Endothelial cell (in vitro differentiated cells): ENCODE measurements at regions not wholly inside any gene's neighbourhood (a gene's known extent, or its start where the extent isn't known, plus 50 kb on each side); places are given as distances from the start of the nearest gene placed in this dataset.

Source experiments
- DNase-seq: peaks from one replicate; pipeline ENCODE4 v3.0.0; 2021; ENCODE audit warnings: low spot score
- H3K27ac Mint-ChIP-seq: one replicate; pipeline ENCODE4 v1.8.0; 2021; ENCODE audit warnings: mixed read lengths, inconsistent platforms; ENCODE audit not compliant: unreplicated experiment
- H3K27me3 Mint-ChIP-seq: one replicate; pipeline ENCODE4 v1.8.0; 2021; ENCODE audit warnings: mild to moderate bottlenecking, moderate library complexity, mixed read lengths, inconsistent platforms; ENCODE audit not compliant: unreplicated experiment
- H3K36me3 Mint-ChIP-seq: one replicate; pipeline ENCODE4 v1.8.0; 2021; ENCODE audit warnings: mild to moderate bottlenecking, low read depth, mixed read lengths, inconsistent platforms; ENCODE audit not compliant: unreplicated experiment
- H3K4me1 Mint-ChIP-seq: one replicate; pipeline ENCODE4 v1.8.0; 2021; ENCODE audit warnings: mild to moderate bottlenecking, mixed read lengths, inconsistent platforms; ENCODE audit not compliant: unreplicated experiment
- H3K4me3 Mint-ChIP-seq: one replicate; pipeline ENCODE4 v1.8.0; 2021; ENCODE audit warnings: mild to moderate bottlenecking, mixed read lengths, inconsistent platforms; ENCODE audit not compliant: unreplicated experiment
- H3K9me3 Mint-ChIP-seq: one replicate; pipeline ENCODE4 v1.8.0; 2021; ENCODE audit warnings: mixed read lengths, inconsistent platforms; ENCODE audit not compliant: unreplicated experiment
- TF ChIP-seq, protein P1 (sequence below): fragments of 200-600 bp; sonication (generic); IDR thresholded peaks from one replicate; pipeline ENCODE4 v1.5.0; 2021; ENCODE audit warnings: antibody characterized with exemption; ENCODE audit not compliant: unreplicated experiment

- TF ChIP-seq, protein P1, sequence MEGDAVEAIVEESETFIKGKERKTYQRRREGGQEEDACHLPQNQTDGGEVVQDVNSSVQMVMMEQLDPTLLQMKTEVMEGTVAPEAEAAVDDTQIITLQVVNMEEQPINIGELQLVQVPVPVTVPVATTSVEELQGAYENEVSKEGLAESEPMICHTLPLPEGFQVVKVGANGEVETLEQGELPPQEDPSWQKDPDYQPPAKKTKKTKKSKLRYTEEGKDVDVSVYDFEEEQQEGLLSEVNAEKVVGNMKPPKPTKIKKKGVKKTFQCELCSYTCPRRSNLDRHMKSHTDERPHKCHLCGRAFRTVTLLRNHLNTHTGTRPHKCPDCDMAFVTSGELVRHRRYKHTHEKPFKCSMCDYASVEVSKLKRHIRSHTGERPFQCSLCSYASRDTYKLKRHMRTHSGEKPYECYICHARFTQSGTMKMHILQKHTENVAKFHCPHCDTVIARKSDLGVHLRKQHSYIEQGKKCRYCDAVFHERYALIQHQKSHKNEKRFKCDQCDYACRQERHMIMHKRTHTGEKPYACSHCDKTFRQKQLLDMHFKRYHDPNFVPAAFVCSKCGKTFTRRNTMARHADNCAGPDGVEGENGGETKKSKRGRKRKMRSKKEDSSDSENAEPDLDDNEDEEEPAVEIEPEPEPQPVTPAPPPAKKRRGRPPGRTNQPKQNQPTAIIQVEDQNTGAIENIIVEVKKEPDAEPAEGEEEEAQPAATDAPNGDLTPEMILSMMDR = no peak
- Mint-ChIP-seq H3K9me3 (no peaks in the 10 kb centered on the region), H3K27ac (no peak overlapping the region), H3K36me3 (no peaks in the 10 kb centered on the region), H3K27me3 (peaks cover 2% of the 10 kb centered on the region), H3K4me1 (peaks cover 11% of the 10 kb centered on the region), H3K4me3 (no peak overlapping the region)
- no peak for DNase-seq
These were observed 494.0 kb downstream of the LIG4 start for GRCh38 chr13:107721125-107721869.

- DNase-seq = no peak
- Mint-ChIP-seq H3K36me3 (no peaks in the 10 kb centered on the region), H3K9me3 (no peaks in the 10 kb centered on the region), H3K27me3 (peaks cover 2% of the 10 kb centered on the region), H3K4me1 (peaks cover 23% of the 10 kb centered on the region), H3K27ac (no peak overlapping the region), H3K4me3 (no peak overlapping the region)
- TF ChIP-seq, protein P1 = no peak
These were observed 498.6 kb downstream of the LIG4 start for GRCh38 chr13:107716741-107717140.

GRCh38 chr13:107716241-107716640 is 499.1 kb downstream of the LIG4 start:
- Mint-ChIP-seq H3K27ac (no peak overlapping the region), H3K9me3 (no peaks in the 10 kb centered on the region), H3K4me3 (no peak overlapping the region), H3K36me3 (no peaks in the 10 kb centered on the region), H3K4me1 (peaks cover 23% of the 10 kb centered on the region), H3K27me3 (peaks cover 2% of the 10 kb centered on the region)
- TF ChIP-seq, protein P1 = no peak
- no peak for DNase-seq

GRCh38 chr13:107715496-107715895 is 499.8 kb downstream of the LIG4 start:
- Mint-ChIP-seq H3K36me3 (no peaks in the 10 kb centered on the region), H3K27ac (no peak overlapping the region), H3K9me3 (no peaks in the 10 kb centered on the region), H3K27me3 (peaks cover 2% of the 10 kb centered on the region), H3K4me1 (peaks cover 19% of the 10 kb centered on the region), H3K4me3 (no peak overlapping the region)
- DNase-seq = no peak
- TF ChIP-seq, protein P1 = no peak

DNA sequence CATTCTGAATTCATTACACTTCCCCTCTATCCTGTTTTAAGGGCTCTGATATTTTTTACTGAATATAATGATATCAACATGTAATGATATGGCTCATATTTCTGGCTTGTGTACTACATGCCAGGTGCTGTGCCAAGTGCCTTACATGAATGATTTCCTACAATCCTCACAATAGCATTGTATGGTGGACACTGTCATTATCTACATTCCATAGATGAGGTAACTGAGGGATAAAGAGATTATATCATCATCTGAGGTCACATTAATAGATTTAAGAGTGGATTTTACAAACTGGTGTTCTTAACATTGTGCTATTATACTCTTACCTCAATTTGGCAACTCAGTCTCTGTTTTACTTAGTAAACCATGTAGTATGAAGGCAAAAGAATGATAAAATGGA is 502.0 kb downstream of the LIG4 start:
- Mint-ChIP-seq H3K4me1 (peaks cover 19% of the 10 kb centered on the region), H3K4me3 (no peak overlapping the region), H3K27me3 (peaks cover 1% of the 10 kb centered on the region), H3K27ac (no peak overlapping the region), H3K36me3 (no peaks in the 10 kb centered on the region), H3K9me3 (no peaks in the 10 kb centered on the region)
- TF ChIP-seq, protein P1 = no peak
- no peak for DNase-seq
